Liver (tissue), 8 donors: ENCODE measurements at regions not wholly inside any gene's neighbourhood (a gene's known extent, or its start where the extent isn't known, plus 50 kb on each side); places are given as distances from the start of the nearest gene placed in this dataset.

Source experiments
- DNase-seq: peaks from one replicate; pipeline ENCODE4 v3.0.0-alpha.2; 2017; ENCODE audit warnings: low spot score
- H3K27ac ChIP-seq, 2 donors: one replicate each; pipeline ENCODE4 v1.7.0; 2013; ENCODE audit warnings: inconsistent platforms in 2 of 2, low read length in 2 of 2, control low read depth in 1 of 2, low read depth in 1 of 2, mild to moderate bottlenecking in 1 of 2
- H3K27me3 ChIP-seq, 4 donors: one replicate each; pipeline versions ENCODE4 v1.6.1 to v1.7.0; 2013; ENCODE audit warnings: low read length in 3 of 4, inconsistent platforms in 1 of 4, mild to moderate bottlenecking in 1 of 4, moderate library complexity in 1 of 4; ENCODE audit not compliant: control insufficient read depth in 4 of 4, insufficient read depth in 4 of 4
- H3K36me3 ChIP-seq, 4 donors: one replicate each; pipeline versions ENCODE4 v1.6.1 to v1.7.0; 2013; ENCODE audit warnings: low read length in 3 of 4, mild to moderate bottlenecking in 3 of 4, low read depth in 1 of 4, moderate library complexity in 1 of 4; ENCODE audit not compliant: control insufficient read depth in 4 of 4, insufficient read depth in 3 of 4
- H3K4me1 ChIP-seq, 4 donors: one replicate each; pipeline versions ENCODE4 v1.6.1 to v1.7.0; 2013; ENCODE audit warnings: low read length in 3 of 4, mild to moderate bottlenecking in 3 of 4, moderate library complexity in 1 of 4; ENCODE audit not compliant: control insufficient read depth in 4 of 4, insufficient read depth in 4 of 4
- H3K4me3 ChIP-seq, 3 donors: one replicate each; pipeline versions ENCODE4 v1.6.1 to v1.7.0; 2013; ENCODE audit warnings: low read length in 3 of 3, control low read depth in 1 of 3, low read depth in 1 of 3, mild to moderate bottlenecking in 1 of 3
- H3K9ac ChIP-seq, 2 donors: one replicate each; pipeline ENCODE4 v1.7.0; 2013; ENCODE audit warnings: low read length in 2 of 2, mild to moderate bottlenecking in 2 of 2, moderate library complexity in 2 of 2, control low read depth in 1 of 2, low read depth in 1 of 2
- H3K9me3 ChIP-seq, 4 donors: one replicate each; pipeline versions ENCODE4 v1.6.1 to v1.7.0; 2013; ENCODE audit warnings: low read length in 3 of 4; ENCODE audit not compliant: control insufficient read depth in 4 of 4
- ATF3 ChIP-seq: IDR thresholded peaks from 2 replicates; pipeline ENCODE4 v1.6.1; 2016; ENCODE audit warnings: antibody characterized with exemption
- CTCF ChIP-seq: fragments of 150-350 bp; IDR thresholded peaks from 2 replicates; pipeline ENCODE4 v1.5.1; 2017; ENCODE audit warnings: improper control_type of control experiment, low read depth, low read length; ENCODE audit not compliant: missing input control
- EGR1 ChIP-seq, 2 donors: IDR thresholded peaks; 2 replicates each; pipeline ENCODE4 v1.6.1; 2016 to 2018; ENCODE audit warnings: antibody characterized with exemption in 2 of 2, low read depth in 2 of 2
- FOXA1 ChIP-seq: IDR thresholded peaks from 2 replicates; pipeline ENCODE4 v1.6.1; 2016; ENCODE audit warnings: antibody characterized with exemption
- FOXA2 ChIP-seq: IDR thresholded peaks from 2 replicates; pipeline ENCODE4 v1.6.1; 2016; ENCODE audit warnings: antibody characterized with exemption
- GABPA ChIP-seq, 2 donors: IDR thresholded peaks in 1 of 2; conservative IDR thresholded peaks in 1 of 2; 2 replicates each; pipeline ENCODE4 v1.6.1; 2016; ENCODE audit warnings: antibody characterized with exemption in 2 of 2, mild to moderate bottlenecking in 1 of 2, moderate library complexity in 1 of 2
- HNF4A ChIP-seq, 2 donors: conservative IDR thresholded peaks; 2 replicates each; pipeline ENCODE4 v1.6.1; 2016; ENCODE audit warnings: antibody characterized with exemption in 2 of 2, mild to moderate bottlenecking in 2 of 2
- HNF4G ChIP-seq: IDR thresholded peaks from 2 replicates; pipeline ENCODE4 v1.6.1; 2016; ENCODE audit warnings: antibody characterized with exemption
- JUND ChIP-seq, 2 donors: IDR thresholded peaks; 2 replicates each; pipeline ENCODE4 v1.6.1; 2016; ENCODE audit warnings: antibody characterized with exemption in 2 of 2
- MAX ChIP-seq: IDR thresholded peaks from 2 replicates; pipeline ENCODE4 v1.6.1; 2016; ENCODE audit warnings: antibody characterized with exemption
- NR2F2 ChIP-seq: IDR thresholded peaks from 2 replicates; pipeline ENCODE4 v1.6.1; 2016; ENCODE audit warnings: antibody characterized with exemption
- RAD21 ChIP-seq, 2 donors: IDR thresholded peaks; 2 replicates each; pipeline ENCODE4 v1.6.1; 2016; ENCODE audit warnings: antibody characterized with exemption in 2 of 2, mild to moderate bottlenecking in 2 of 2
- REST ChIP-seq: IDR thresholded peaks from 2 replicates; pipeline ENCODE4 v1.6.1; 2016; ENCODE audit warnings: antibody characterized with exemption, mild to moderate bottlenecking
- RXRA ChIP-seq, 2 donors: IDR thresholded peaks; 2 replicates each; pipeline ENCODE4 v1.6.1; 2017 to 2018; ENCODE audit warnings: antibody characterized with exemption in 2 of 2, mild to moderate bottlenecking in 1 of 2
- SP1 ChIP-seq: IDR thresholded peaks from 2 replicates; pipeline ENCODE4 v1.6.1; 2018; ENCODE audit warnings: antibody characterized with exemption, mild to moderate bottlenecking
- TAF1 ChIP-seq: conservative IDR thresholded peaks from 2 replicates; pipeline ENCODE4 v1.6.1; 2016; ENCODE audit warnings: antibody characterized with exemption, mild to moderate bottlenecking
- YY1 ChIP-seq: IDR thresholded peaks from 2 replicates; pipeline ENCODE4 v1.6.1; 2016; ENCODE audit warnings: antibody characterized with exemption, mild to moderate bottlenecking
- ZBTB33 ChIP-seq: IDR thresholded peaks from 2 replicates; pipeline ENCODE4 v1.6.1; 2016; ENCODE audit warnings: antibody characterized with exemption
- WGBS: extraction: QIAGEN DNeasy Blood & Tissue Kit; methylation state at CpG from one replicate; pipeline ENCODE4 v1.1.7; 2013; 5-methylcytosine and 5-hydroxymethylcytosine counted together
- donor health status: healthy.
- donor health status: healthy.
- donor health status: healthy.
- donor health status: healthy.
- donor health status: healthy.

- H3K27me3 ChIP-seq = no peaks in the 10 kb centered on the region
- no peak overlapping the region for H3K4me3 ChIP-seq
- TF ChIP-seq HNF4A (conservative IDR thresholded peaks at IDR 0.05) (no peak), TAF1 (no peak), EGR1 (IDR thresholded peaks at IDR 0.05; ENCODE audit: low read depth in 2 of 2) (no peak), HNF4G (no peak), ZBTB33 (no peak), CTCF (no peak), GABPA (IDR thresholded peaks at IDR 0.05 in 1 of 2, conservative IDR thresholded peaks at IDR 0.05 in 1 of 2) (no peak), REST (no peak), NR2F2 (no peak), ATF3 (no peak), SP1 (no peak), JUND (IDR thresholded peaks at IDR 0.05) (no peak), YY1 (no peak), FOXA2 (no peak), FOXA1 (no peak), RXRA (IDR thresholded peaks at IDR 0.05) (no peak)
- no peaks in the 10 kb centered on the region for H3K4me1 ChIP-seq
- no peak for DNase-seq
- WGBS = 89% methylated on average over 3 of the region's 3 CpGs
- H3K36me3 ChIP-seq = no peaks in the 10 kb centered on the region
- H3K27ac ChIP-seq = no peak overlapping the region
- no peak overlapping the region for H3K9ac ChIP-seq
- H3K9me3 ChIP-seq = peaks cover 0 to 5% (median 2%) of the 10 kb centered on the region in 4 donors
Measured at GRCh38 chr4:54912155-54912554, 213.2 kb downstream of the KDR start.

GRCh38 chr4:54909961-54910360, 215.4 kb downstream of the KDR start:
- no peak for TF ChIP-seq YY1
- TF ChIP-seq HNF4G = no peak
- no peak for TF ChIP-seq MAX
- TF ChIP-seq ATF3 = no peak
- no peak for TF ChIP-seq RAD21 (IDR thresholded peaks at IDR 0.05)
- TF ChIP-seq ZBTB33 = no peak
- TF ChIP-seq GABPA (IDR thresholded peaks at IDR 0.05 in 1 of 2, conservative IDR thresholded peaks at IDR 0.05 in 1 of 2) = no peak
- TF ChIP-seq HNF4A (conservative IDR thresholded peaks at IDR 0.05) = no peak
- TF ChIP-seq EGR1 (IDR thresholded peaks at IDR 0.05; ENCODE audit: low read depth in 2 of 2) = no peak
- TF ChIP-seq FOXA1 = no peak
- TF ChIP-seq CTCF = no peak
- Histone ChIP-seq H3K27ac (no peak overlapping the region), H3K27me3 (no peaks in the 10 kb centered on the region), H3K9me3 (peaks cover 0 to 5% (median 2%) of the 10 kb centered on the region in 4 donors), H3K36me3 (no peaks in the 10 kb centered on the region), H3K4me1 (no peaks in the 10 kb centered on the region), H3K4me3 (no peak overlapping the region), H3K9ac (no peak overlapping the region)
- DNase-seq = no peak
- 52% methylated on average over 2 of the region's 2 CpGs for WGBS
